ENCODE measurements at regions not wholly inside any gene's neighbourhood (a gene's known extent, or its start where the extent isn't known, plus 50 kb on each side); places are given as distances from the start of the nearest gene placed in this dataset.
"Not testable (repeated sequence)": the region's sequence is repeated elsewhere in the genome, so short reads cannot be mapped to it uniquely, and the experiment has no call there.

GRCh38 chr2:87470381-87471380, 277.2 kb upstream of the PLGLB2 start:
- not testable (repeated sequence) for H3K27ac ChIP-seq (ENCODE audit: low read depth, low read length); H3K27me3 ChIP-seq (ENCODE audit: control insufficient read depth in 5 of 5, insufficient read depth in 4 of 5, low read length in 5 of 5); H3K9ac ChIP-seq (ENCODE audit: low read length in 5 of 5)

GRCh38 chr2:87471478-87471877, 276.4 kb upstream of the PLGLB2 start:
- peaks cover 0 to 20% (median 3%) of the 10 kb centered on the region in 5 donors for H3K4me1 ChIP-seq (ENCODE audit: control insufficient read depth in 5 of 5, insufficient read depth in 5 of 5, low read length in 5 of 5)
- H3K9me3 ChIP-seq (ENCODE audit: control insufficient read depth in 5 of 5, low read length in 5 of 5); H3K27me3 ChIP-seq (ENCODE audit: control insufficient read depth in 5 of 5, insufficient read depth in 4 of 5, low read length in 5 of 5); H3K9ac ChIP-seq (ENCODE audit: low read length in 5 of 5); H3K4me3 ChIP-seq (ENCODE audit: low read depth in 1 of 5, low read length in 5 of 5); H3K36me3 ChIP-seq (ENCODE audit: control insufficient read depth in 5 of 5, insufficient read depth in 5 of 5, low read length in 5 of 5); H3K27ac ChIP-seq (ENCODE audit: low read depth, low read length): not testable (repeated sequence)

More at GRCh38 chr2:87470381-87471380, 277.2 kb upstream of the PLGLB2 start:
- not testable (repeated sequence) for H3K4me3 ChIP-seq (ENCODE audit: low read depth in 1 of 5, low read length in 5 of 5); H3K36me3 ChIP-seq (ENCODE audit: control insufficient read depth in 5 of 5, insufficient read depth in 5 of 5, low read length in 5 of 5); H3K9me3 ChIP-seq (ENCODE audit: control insufficient read depth in 5 of 5, low read length in 5 of 5)
- peaks cover 0 to 21% (median 3%) of the 10 kb centered on the region in 5 donors for H3K4me1 ChIP-seq (ENCODE audit: control insufficient read depth in 5 of 5, insufficient read depth in 5 of 5, low read length in 5 of 5)

GRCh38 chr2:87476223-87476872, 271.5 kb upstream of the PLGLB2 start:
- H3K4me1 ChIP-seq (ENCODE audit: control insufficient read depth in 5 of 5, insufficient read depth in 5 of 5, low read length in 5 of 5), result peaks cover 0 to 29% (median 5%) of the 10 kb centered on the region in 5 donors
- H3K27ac ChIP-seq (ENCODE audit: low read depth, low read length); H3K27me3 ChIP-seq (ENCODE audit: control insufficient read depth in 5 of 5, insufficient read depth in 4 of 5, low read length in 5 of 5); H3K9me3 ChIP-seq (ENCODE audit: control insufficient read depth in 5 of 5, low read length in 5 of 5); H3K9ac ChIP-seq (ENCODE audit: low read length in 5 of 5); H3K4me3 ChIP-seq (ENCODE audit: low read depth in 1 of 5, low read length in 5 of 5); H3K36me3 ChIP-seq (ENCODE audit: control insufficient read depth in 5 of 5, insufficient read depth in 5 of 5, low read length in 5 of 5): not testable (repeated sequence)

- H3K36me3 ChIP-seq (ENCODE audit: control insufficient read depth in 5 of 5, insufficient read depth in 5 of 5, low read length in 5 of 5); H3K9ac ChIP-seq (ENCODE audit: low read length in 5 of 5); H3K9me3 ChIP-seq (ENCODE audit: control insufficient read depth in 5 of 5, low read length in 5 of 5); H3K4me3 ChIP-seq (ENCODE audit: low read depth in 1 of 5, low read length in 5 of 5); H3K27ac ChIP-seq (ENCODE audit: low read depth, low read length); H3K27me3 ChIP-seq (ENCODE audit: control insufficient read depth in 5 of 5, insufficient read depth in 4 of 5, low read length in 5 of 5): not testable (repeated sequence)
- peaks cover 0 to 29% (median 5%) of the 10 kb centered on the region in 5 donors for H3K4me1 ChIP-seq (ENCODE audit: control insufficient read depth in 5 of 5, insufficient read depth in 5 of 5, low read length in 5 of 5)
Measured at GRCh38 chr2:87476936-87477335, 271.0 kb upstream of the PLGLB2 start.

- H3K9me3 ChIP-seq (ENCODE audit: control insufficient read depth in 5 of 5, low read length in 5 of 5); H3K4me3 ChIP-seq (ENCODE audit: low read depth in 1 of 5, low read length in 5 of 5); H3K27me3 ChIP-seq (ENCODE audit: control insufficient read depth in 5 of 5, insufficient read depth in 4 of 5, low read length in 5 of 5); H3K9ac ChIP-seq (ENCODE audit: low read length in 5 of 5); H3K36me3 ChIP-seq (ENCODE audit: control insufficient read depth in 5 of 5, insufficient read depth in 5 of 5, low read length in 5 of 5); H3K27ac ChIP-seq (ENCODE audit: low read depth, low read length): not testable (repeated sequence)
- peaks cover 0 to 35% (median 5%) of the 10 kb centered on the region in 5 donors for H3K4me1 ChIP-seq (ENCODE audit: control insufficient read depth in 5 of 5, insufficient read depth in 5 of 5, low read length in 5 of 5)
Measured at GRCh38 chr2:87477669-87478428, 270.0 kb upstream of the PLGLB2 start.

GRCh38 chr2:87478911-87479310, 269.0 kb upstream of the PLGLB2 start:
- H3K9ac ChIP-seq (ENCODE audit: low read length in 5 of 5); H3K27me3 ChIP-seq (ENCODE audit: control insufficient read depth in 5 of 5, insufficient read depth in 4 of 5, low read length in 5 of 5); H3K27ac ChIP-seq (ENCODE audit: low read depth, low read length); H3K4me3 ChIP-seq (ENCODE audit: low read depth in 1 of 5, low read length in 5 of 5); H3K36me3 ChIP-seq (ENCODE audit: control insufficient read depth in 5 of 5, insufficient read depth in 5 of 5, low read length in 5 of 5); H3K9me3 ChIP-seq (ENCODE audit: control insufficient read depth in 5 of 5, low read length in 5 of 5): not testable (repeated sequence)
- peaks cover 0 to 35% (median 6%) of the 10 kb centered on the region in 5 donors for H3K4me1 ChIP-seq (ENCODE audit: control insufficient read depth in 5 of 5, insufficient read depth in 5 of 5, low read length in 5 of 5)

- not testable (repeated sequence) for H3K4me3 ChIP-seq (ENCODE audit: low read depth in 1 of 5, low read length in 5 of 5); H3K36me3 ChIP-seq (ENCODE audit: control insufficient read depth in 5 of 5, insufficient read depth in 5 of 5, low read length in 5 of 5); H3K9ac ChIP-seq (ENCODE audit: low read length in 5 of 5); H3K27me3 ChIP-seq (ENCODE audit: control insufficient read depth in 5 of 5, insufficient read depth in 4 of 5, low read length in 5 of 5); H3K27ac ChIP-seq (ENCODE audit: low read depth, low read length); H3K9me3 ChIP-seq (ENCODE audit: control insufficient read depth in 5 of 5, low read length in 5 of 5)
- peaks cover 0 to 29% (median 5%) of the 10 kb centered on the region in 5 donors for H3K4me1 ChIP-seq (ENCODE audit: control insufficient read depth in 5 of 5, insufficient read depth in 5 of 5, low read length in 5 of 5)
Measured at GRCh38 chr2:87483093-87483680, 264.7 kb upstream of the PLGLB2 start.

- H3K4me1 ChIP-seq (ENCODE audit: control insufficient read depth in 5 of 5, insufficient read depth in 5 of 5, low read length in 5 of 5), result peaks cover 0 to 21% (median 5%) of the 10 kb centered on the region in 5 donors
- H3K27me3 ChIP-seq (ENCODE audit: control insufficient read depth in 5 of 5, insufficient read depth in 4 of 5, low read length in 5 of 5); H3K36me3 ChIP-seq (ENCODE audit: control insufficient read depth in 5 of 5, insufficient read depth in 5 of 5, low read length in 5 of 5); H3K27ac ChIP-seq (ENCODE audit: low read depth, low read length); H3K4me3 ChIP-seq (ENCODE audit: low read depth in 1 of 5, low read length in 5 of 5); H3K9me3 ChIP-seq (ENCODE audit: control insufficient read depth in 5 of 5, low read length in 5 of 5); H3K9ac ChIP-seq (ENCODE audit: low read length in 5 of 5): not testable (repeated sequence)
Measured at GRCh38 chr2:87484363-87484762, 263.5 kb upstream of the PLGLB2 start.

- H3K9me3 ChIP-seq (ENCODE audit: control insufficient read depth in 5 of 5, low read length in 5 of 5); H3K36me3 ChIP-seq (ENCODE audit: control insufficient read depth in 5 of 5, insufficient read depth in 5 of 5, low read length in 5 of 5); H3K27me3 ChIP-seq (ENCODE audit: control insufficient read depth in 5 of 5, insufficient read depth in 4 of 5, low read length in 5 of 5); H3K9ac ChIP-seq (ENCODE audit: low read length in 5 of 5); H3K27ac ChIP-seq (ENCODE audit: low read depth, low read length); H3K4me3 ChIP-seq (ENCODE audit: low read depth in 1 of 5, low read length in 5 of 5): not testable (repeated sequence)
- H3K4me1 ChIP-seq (ENCODE audit: control insufficient read depth in 5 of 5, insufficient read depth in 5 of 5, low read length in 5 of 5), result peaks cover 0 to 21% (median 5%) of the 10 kb centered on the region in 5 donors
Measured at GRCh38 chr2:87485455-87485854, 262.4 kb upstream of the PLGLB2 start.

All from subcutaneous abdominal adipose tissue (tissue), 5 donors.